ENCODE measurements at regions not wholly inside any gene's neighbourhood (a gene's known extent, or its start where the extent isn't known, plus 50 kb on each side); places are given as distances from the start of the nearest gene placed in this dataset.

DNA sequence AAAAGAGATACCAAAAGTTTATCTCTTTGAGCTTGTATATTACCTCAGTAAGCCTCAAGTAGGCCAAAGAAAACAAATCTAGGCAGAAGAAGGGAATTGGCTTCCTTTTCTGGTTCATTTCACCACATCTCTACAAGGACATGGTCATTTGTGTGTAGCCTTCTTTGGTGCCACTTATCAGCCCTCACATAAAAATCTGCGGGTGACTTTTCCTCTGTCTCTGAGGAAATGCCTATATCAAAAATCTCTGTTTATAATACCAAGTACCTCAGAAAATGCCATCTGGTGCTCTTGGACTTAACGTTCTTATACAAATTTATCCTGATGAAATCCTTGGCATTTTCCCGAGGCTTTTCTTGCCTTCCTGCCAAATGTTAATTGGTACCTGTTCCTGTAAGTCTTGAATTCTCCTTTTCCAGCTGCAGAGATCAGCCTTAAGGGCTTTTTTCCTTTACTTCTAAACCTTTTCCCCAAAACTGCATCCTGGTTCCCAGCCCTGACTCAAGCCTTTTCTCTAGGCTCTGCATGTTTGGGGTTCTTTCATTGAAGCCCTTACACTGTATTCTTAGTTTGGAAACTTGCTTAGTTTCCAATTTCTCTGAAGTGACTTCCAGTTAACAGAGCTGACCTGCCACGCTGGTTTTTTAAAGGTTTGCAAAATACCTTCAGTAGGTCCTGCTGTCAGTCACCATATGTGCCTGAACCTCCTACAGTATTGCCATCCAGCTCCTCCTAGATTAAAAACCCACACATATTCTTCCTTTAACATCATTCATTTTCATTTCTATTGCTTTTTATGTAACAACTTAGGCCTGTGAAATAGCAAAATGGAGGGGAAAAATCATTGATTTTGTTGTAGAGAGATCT, 191.2 kb upstream of the PREP start:
- TF ChIP-seq, protein P1, sequence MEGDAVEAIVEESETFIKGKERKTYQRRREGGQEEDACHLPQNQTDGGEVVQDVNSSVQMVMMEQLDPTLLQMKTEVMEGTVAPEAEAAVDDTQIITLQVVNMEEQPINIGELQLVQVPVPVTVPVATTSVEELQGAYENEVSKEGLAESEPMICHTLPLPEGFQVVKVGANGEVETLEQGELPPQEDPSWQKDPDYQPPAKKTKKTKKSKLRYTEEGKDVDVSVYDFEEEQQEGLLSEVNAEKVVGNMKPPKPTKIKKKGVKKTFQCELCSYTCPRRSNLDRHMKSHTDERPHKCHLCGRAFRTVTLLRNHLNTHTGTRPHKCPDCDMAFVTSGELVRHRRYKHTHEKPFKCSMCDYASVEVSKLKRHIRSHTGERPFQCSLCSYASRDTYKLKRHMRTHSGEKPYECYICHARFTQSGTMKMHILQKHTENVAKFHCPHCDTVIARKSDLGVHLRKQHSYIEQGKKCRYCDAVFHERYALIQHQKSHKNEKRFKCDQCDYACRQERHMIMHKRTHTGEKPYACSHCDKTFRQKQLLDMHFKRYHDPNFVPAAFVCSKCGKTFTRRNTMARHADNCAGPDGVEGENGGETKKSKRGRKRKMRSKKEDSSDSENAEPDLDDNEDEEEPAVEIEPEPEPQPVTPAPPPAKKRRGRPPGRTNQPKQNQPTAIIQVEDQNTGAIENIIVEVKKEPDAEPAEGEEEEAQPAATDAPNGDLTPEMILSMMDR (CRISPR knock-in tag; IDR thresholded peaks at IDR 0.05) = no peak
- no peak for TF ChIP-seq CHD2 (IDR thresholded peaks at IDR 0.05; ENCODE audit: low read depth, low read length)
- TF ChIP-seq, protein P2, sequence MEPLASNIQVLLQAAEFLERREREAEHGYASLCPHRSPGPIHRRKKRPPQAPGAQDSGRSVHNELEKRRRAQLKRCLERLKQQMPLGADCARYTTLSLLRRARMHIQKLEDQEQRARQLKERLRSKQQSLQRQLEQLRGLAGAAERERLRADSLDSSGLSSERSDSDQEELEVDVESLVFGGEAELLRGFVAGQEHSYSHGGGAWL (CRISPR knock-in tag; IDR thresholded peaks at IDR 0.05) = no peak
- TF ChIP-seq, protein P3, sequence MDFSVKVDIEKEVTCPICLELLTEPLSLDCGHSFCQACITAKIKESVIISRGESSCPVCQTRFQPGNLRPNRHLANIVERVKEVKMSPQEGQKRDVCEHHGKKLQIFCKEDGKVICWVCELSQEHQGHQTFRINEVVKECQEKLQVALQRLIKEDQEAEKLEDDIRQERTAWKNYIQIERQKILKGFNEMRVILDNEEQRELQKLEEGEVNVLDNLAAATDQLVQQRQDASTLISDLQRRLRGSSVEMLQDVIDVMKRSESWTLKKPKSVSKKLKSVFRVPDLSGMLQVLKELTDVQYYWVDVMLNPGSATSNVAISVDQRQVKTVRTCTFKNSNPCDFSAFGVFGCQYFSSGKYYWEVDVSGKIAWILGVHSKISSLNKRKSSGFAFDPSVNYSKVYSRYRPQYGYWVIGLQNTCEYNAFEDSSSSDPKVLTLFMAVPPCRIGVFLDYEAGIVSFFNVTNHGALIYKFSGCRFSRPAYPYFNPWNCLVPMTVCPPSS (IDR thresholded peaks at IDR 0.05) = no peak
- TF ChIP-seq, protein P4, sequence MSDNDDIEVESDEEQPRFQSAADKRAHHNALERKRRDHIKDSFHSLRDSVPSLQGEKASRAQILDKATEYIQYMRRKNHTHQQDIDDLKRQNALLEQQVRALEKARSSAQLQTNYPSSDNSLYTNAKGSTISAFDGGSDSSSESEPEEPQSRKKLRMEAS (IDR thresholded peaks at IDR 0.05) = no peak
- TF ChIP-seq, protein P5, sequence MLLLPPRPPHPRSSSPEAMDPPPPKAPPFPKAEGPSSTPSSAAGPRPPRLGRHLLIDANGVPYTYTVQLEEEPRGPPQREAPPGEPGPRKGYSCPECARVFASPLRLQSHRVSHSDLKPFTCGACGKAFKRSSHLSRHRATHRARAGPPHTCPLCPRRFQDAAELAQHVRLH (CRISPR knock-in tag; IDR thresholded peaks at IDR 0.05; ENCODE audit: borderline replicate concordance, low read depth) = no peak
- TF ChIP-seq EZH2 (conservative IDR thresholded peaks at IDR 0.05; ENCODE audit: low read depth, low read length) = no peak
- TF ChIP-seq, protein P6, sequence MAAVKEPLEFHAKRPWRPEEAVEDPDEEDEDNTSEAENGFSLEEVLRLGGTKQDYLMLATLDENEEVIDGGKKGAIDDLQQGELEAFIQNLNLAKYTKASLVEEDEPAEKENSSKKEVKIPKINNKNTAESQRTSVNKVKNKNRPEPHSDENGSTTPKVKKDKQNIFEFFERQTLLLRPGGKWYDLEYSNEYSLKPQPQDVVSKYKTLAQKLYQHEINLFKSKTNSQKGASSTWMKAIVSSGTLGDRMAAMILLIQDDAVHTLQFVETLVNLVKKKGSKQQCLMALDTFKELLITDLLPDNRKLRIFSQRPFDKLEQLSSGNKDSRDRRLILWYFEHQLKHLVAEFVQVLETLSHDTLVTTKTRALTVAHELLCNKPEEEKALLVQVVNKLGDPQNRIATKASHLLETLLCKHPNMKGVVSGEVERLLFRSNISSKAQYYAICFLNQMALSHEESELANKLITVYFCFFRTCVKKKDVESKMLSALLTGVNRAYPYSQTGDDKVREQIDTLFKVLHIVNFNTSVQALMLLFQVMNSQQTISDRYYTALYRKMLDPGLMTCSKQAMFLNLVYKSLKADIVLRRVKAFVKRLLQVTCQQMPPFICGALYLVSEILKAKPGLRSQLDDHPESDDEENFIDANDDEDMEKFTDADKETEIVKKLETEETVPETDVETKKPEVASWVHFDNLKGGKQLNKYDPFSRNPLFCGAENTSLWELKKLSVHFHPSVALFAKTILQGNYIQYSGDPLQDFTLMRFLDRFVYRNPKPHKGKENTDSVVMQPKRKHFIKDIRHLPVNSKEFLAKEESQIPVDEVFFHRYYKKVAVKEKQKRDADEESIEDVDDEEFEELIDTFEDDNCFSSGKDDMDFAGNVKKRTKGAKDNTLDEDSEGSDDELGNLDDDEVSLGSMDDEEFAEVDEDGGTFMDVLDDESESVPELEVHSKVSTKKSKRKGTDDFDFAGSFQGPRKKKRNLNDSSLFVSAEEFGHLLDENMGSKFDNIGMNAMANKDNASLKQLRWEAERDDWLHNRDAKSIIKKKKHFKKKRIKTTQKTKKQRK (IDR thresholded peaks at IDR 0.05; ENCODE audit: low read length) = no peak
- TF ChIP-seq FOXK1 (CRISPR knock-in tag; IDR thresholded peaks at IDR 0.05; ENCODE audit: borderline replicate concordance, low read depth) = no peak
- TF ChIP-seq, protein P7, sequence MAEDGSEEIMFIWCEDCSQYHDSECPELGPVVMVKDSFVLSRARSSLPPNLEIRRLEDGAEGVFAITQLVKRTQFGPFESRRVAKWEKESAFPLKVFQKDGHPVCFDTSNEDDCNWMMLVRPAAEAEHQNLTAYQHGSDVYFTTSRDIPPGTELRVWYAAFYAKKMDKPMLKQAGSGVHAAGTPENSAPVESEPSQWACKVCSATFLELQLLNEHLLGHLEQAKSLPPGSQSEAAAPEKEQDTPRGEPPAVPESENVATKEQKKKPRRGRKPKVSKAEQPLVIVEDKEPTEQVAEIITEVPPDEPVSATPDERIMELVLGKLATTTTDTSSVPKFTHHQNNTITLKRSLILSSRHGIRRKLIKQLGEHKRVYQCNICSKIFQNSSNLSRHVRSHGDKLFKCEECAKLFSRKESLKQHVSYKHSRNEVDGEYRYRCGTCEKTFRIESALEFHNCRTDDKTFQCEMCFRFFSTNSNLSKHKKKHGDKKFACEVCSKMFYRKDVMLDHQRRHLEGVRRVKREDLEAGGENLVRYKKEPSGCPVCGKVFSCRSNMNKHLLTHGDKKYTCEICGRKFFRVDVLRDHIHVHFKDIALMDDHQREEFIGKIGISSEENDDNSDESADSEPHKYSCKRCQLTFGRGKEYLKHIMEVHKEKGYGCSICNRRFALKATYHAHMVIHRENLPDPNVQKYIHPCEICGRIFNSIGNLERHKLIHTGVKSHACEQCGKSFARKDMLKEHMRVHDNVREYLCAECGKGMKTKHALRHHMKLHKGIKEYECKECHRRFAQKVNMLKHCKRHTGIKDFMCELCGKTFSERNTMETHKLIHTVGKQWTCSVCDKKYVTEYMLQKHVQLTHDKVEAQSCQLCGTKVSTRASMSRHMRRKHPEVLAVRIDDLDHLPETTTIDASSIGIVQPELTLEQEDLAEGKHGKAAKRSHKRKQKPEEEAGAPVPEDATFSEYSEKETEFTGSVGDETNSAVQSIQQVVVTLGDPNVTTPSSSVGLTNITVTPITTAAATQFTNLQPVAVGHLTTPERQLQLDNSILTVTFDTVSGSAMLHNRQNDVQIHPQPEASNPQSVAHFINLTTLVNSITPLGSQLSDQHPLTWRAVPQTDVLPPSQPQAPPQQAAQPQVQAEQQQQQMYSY (CRISPR knock-in tag; IDR thresholded peaks at IDR 0.05) = no peak
- TF ChIP-seq CBFB (CRISPR knock-in tag; IDR thresholded peaks at IDR 0.05) = no peak
- no peak for TF ChIP-seq HDAC2 (CRISPR knock-in tag; IDR thresholded peaks at IDR 0.05)
- TF ChIP-seq PCBP2 (optimal IDR thresholded peaks at IDR 0.05; ENCODE audit: low read depth, low read length, poor library complexity, severe bottlenecking) = no peak
- no peak for TF ChIP-seq SYNCRIP (IDR thresholded peaks at IDR 0.05; ENCODE audit: insufficient read depth, low read depth, low read length)
